CD4-positive, alpha-beta T cell treated with Interleukin-17A for 4 hours (primary cell): ENCODE measurements at regions not wholly inside any gene's neighbourhood (a gene's known extent, or its start where the extent isn't known, plus 50 kb on each side); places are given as distances from the start of the nearest gene placed in this dataset.
"Not testable (repeated sequence)": the region's sequence is repeated elsewhere in the genome, so short reads cannot be mapped to it uniquely, and the experiment has no call there.

Source experiments
- DNase-seq: peaks from one replicate; pipeline ENCODE4 v3.0.0-alpha.2; 2020; ENCODE audit warnings: mixed read lengths

DNA sequence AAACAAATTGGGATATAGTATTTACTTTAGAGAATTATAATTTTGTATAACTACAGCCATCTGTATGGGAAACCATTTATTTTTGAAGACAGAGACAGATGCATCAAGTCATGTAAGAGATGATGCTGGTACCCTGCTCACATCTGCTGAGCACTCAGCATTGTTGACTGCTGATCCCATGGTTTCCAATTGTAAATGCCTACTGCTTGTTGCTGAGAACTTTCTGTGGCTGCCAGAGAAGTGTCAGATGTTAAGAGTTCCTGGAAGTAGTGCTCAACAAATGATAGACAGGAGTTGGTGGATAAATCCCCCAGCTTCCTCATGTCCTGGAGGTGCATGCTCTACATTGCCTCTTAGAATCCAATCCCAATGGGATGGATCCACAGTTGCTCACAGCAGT, 167.1 kb downstream of the OXSM start:
- no peak for DNase-seq

DNA sequence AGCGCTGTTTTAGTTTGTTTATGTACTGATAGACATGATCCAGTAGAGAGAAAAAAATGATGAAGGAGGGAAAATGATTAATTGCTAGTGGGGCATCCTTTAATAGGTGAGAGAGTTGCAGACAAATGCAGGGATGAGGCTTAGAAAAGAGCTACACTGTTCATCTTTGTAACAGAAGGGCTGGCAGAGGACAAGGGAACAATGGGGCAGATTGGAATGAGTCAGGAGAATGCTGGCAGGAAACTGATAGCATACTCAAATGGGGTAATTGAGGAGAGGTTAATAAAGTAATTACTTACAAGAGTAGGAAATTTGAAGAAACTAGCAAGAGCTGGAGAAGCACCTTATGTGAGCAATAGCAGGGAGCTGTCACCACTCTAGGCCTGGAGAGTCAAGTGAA, 170.9 kb downstream of the OXSM start:
- no peak for DNase-seq

DNA sequence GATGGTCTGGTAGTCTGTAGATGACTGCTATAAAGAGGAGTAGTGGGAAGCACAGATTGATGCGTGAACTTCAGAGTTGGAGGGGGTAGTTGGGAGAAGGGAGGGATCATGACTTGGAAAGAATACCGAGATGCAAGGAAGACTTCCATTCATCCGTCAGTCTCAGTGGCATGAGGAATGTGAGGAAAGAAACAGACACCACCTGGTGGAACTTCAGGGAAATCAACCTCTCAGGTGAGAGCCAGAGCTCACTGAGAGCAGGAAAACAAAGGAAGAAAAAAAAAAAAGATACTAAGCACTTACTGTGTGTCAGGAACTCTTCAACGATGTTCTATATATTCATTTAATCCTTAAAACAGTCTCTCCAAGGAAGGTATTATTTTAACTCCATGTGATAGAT, 172.4 kb downstream of the OXSM start:
- no peak for DNase-seq

DNA sequence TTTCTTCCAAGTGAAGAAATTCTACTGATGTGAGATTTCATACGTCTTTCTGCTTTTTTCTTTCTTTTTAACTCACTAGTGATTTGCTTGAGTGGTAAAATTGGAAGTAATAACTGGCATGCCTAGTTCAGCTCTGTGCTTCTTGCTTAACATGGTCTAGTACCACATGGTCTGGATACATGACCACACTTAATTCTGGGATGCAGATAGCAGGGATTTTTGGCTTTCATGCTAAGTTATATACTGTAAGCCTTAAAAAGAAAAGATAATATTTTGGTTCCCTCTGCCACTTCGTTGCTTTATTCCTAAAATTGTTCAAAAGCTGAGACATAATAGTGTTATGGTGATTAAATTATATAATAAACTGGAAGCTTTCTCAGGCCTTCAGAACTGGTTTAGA, 174.3 kb downstream of the OXSM start:
- no peak for DNase-seq

DNA sequence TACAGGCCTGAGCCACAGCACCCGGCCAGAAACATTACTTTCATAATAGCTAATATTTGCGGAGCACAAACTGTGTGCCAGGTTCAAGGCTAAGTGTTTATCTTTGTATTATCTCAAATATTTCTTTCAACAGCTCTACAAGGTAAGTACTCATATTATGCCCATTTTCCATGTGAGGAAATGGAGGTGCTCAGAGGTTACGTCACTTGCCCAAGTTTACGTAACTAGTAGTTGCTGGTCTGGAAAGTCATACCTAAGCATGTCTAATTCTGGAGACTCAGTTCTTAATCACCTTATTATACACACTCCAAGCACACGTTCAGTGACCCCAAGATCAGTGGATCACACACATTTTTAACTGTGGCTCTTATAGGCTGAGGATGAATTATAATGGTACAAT, 177.5 kb downstream of the OXSM start:
- no peak for DNase-seq

DNA sequence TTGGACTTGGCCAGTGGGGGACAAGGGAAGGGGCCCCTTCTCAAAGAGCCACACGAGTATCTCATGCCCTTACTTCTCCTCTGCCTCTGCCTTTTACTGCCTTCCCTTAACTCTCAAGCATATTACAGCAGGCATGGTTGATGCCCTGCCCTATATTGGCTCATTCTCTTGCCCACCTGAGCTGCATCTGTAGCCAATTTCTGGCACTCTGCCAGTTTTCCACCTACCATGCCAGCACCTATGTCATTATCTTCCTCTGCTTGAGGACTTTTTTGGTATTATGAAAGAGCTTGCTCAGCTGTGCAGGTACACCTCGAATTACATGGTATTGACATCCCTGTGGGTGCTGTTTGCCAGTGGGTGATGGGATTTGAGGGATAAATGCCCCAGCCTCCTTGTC, 181.8 kb downstream of the OXSM start:
- no peak for DNase-seq

DNA sequence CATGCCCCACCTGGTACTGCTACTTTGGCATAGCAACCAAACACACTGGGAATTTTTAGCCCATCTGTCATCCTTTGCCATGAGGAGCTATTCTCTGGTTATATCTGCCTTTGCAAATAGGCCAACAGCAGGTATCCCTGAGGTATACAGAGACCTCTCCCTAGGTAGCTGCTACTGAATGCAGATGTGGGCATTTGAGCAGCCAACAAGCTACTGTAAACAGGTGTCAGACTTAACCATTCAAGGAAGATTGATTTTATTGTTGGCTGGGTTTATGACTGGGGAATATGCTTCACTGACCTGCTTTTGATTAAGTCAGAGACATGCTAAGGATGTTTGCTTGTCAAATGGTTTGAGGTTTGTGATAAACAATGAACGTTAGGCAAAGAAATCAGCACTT, 183.2 kb downstream of the OXSM start:
- no peak for DNase-seq

DNA sequence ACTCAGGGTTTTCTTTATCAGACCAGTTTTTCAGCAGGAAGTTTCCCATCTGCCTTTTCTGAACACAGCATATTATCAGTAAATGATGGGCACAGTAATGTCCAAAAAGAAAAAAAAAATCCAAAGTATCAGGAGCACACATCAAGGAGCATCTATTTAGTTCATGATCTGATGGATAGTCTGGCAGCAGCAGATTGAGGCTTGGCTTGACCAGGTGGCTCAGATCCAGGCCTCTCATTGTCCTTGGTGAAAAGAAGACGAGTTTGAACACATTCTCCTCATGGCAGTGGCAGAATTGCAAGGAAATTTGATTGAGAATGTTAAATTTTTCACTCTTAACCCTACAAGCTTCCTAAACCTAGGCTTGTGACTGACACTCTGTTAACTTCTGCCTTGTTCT, 192.9 kb downstream of the OXSM start:
- no peak for DNase-seq

DNA sequence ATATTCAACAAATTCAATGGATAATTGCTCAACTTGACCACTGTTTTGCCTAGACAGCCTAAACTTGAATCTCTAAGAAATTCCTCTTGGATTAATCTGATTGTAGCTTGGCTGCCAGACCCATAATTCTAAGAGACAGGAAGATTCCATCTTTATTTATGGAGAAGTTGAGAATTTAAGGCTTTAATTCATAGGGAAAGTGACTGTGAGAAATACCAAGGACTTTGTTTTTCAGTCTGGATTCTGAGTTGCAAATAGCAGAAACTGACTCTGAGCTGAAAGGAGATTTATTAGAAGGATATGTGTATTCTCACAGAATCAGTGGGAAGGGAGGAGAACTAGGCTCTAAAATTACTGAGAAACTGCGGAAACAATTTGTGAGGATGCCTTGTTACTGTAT, 195.7 kb downstream of the OXSM start:
- no peak for DNase-seq

DNA sequence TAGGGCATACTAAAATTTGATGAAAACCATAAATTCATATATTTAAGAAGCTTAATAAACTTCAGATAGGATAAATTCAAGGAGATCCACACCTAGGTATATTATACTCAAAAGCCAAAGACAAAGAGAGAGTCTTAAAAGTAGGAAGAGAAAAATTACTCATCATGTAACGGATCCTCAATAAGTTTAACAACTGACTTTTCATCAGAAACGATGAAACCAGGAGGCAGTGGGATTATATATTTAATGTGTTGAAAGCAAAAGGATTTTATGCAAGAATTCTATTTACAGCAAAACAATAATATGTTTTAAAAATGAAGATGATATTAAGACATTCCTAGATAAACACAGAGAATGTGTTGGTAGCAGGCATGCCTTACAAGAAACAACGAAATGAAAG, 202.7 kb downstream of the OXSM start:
- no peak for DNase-seq

DNA sequence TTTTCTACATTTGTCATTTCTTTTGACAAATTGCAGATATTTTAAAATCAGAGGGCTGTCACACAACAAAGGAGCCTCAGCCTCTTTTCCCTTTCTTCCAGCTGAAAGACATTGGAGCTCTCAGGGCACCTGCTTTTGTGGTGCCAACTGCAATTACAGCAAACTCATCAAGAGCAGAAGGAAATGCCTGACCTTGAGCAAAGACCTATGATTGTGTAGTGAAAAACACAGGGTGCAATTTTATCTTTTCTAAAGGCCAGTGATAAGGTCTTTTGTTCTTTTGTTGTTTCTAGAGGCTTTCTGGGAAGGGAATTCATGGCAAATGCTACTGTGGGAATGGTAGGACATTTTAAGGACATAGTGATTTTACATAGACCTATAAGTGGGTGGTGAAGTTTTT, 214.3 kb downstream of the OXSM start:
- DNase-seq: no peak

DNA sequence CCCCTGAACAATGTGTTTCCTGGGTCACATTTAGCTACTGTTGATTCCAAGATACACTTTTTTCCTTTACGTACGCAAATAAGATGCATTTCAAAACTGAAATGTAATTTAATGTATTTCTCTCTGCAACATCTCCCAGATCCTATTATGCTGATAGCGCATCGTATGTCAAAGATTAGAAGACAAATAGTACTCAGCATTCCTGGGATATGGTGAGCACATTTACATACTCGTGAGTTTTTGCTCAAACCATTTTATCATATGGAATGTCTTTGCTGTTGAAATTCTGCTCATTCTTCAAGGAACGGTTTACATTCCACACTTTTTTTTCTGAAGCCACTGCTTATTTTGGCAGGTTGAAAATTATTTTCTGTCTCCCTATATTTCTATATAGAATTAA, 221.4 kb downstream of the OXSM start:
- no peak for DNase-seq

DNA sequence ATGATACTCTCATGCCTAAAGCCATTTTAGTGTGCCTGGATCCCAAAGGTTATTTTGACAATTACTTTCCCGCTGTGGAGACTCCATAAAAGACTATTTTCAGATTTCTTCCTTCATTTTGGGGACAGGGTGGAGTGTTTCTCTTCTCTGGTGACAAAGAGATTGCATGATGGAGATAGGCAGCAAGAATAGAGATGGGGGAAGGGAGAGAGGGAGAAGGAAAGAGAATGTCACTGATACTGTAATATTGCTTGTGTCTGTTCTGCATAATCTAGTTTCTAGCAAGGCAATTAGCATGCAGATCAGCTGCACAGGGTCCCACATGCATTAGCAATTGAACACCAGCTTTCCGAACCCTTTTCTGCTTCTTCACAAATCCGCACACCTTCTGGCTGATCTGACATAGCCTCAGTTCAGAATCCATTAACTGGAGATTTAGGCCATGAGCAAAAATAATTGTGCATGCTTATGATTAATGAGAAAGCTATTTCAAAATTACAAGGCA, 222.4 kb downstream of the OXSM start:
- no peak for DNase-seq

DNA sequence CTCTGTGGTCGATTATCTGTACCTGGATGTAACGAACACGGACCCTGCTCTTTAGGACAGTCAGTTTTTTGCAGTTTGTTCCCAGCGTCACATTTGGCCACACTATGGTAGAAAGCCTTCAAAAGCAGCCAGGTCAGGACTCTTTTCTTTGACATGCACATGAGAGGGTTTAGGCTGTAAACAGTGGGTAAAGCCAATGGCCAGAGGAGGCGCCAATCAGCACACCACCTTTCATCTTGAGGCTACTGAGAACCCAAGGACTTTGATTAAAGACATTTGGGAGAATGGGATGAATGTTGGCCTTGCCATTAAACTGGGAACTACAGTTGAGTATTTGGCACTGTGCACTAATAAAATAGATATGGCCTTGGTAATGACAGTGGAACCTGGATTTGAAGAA, 225.9 kb downstream of the OXSM start:
- no peak for DNase-seq

DNA sequence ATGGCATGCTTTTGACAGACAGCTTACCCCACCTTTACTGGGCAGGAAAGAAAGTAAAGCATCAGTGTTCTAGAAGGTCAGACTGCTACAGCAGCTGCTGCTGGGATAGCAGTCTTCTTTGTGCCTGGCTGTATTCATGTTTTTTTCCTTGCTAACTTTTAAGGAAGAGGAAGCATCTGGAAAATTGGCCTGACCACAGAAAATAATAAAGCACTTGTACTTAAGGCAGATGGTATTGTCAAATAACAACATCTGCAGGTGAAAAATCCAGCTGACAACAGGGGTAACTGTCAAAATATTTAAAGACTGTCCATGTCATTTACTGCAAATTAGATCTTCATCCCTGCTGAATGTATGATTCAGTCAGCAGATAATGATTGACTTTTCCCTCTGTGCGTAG, 229.0 kb downstream of the OXSM start:
- no peak for DNase-seq

DNA sequence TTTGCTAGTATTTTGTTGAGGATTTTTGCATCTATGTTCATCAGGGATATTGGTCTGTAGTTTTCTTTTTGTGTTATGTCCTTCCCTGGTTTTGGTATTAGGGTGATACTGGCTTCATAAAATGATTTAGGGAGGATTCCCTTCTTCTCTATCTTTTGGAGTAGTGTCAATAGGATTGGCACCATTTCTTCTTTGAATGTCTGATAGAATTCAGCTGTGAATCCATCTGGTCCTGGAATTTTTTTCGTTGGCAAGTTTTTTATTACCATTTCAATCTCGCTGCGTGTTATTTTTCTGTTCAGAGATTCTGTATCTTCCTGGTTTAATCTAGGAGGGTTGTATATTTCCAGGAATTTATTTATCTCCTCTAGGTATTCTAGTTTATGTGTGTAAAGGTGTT, 234.3 kb downstream of the OXSM start:
- not testable (repeated sequence) for DNase-seq

DNA sequence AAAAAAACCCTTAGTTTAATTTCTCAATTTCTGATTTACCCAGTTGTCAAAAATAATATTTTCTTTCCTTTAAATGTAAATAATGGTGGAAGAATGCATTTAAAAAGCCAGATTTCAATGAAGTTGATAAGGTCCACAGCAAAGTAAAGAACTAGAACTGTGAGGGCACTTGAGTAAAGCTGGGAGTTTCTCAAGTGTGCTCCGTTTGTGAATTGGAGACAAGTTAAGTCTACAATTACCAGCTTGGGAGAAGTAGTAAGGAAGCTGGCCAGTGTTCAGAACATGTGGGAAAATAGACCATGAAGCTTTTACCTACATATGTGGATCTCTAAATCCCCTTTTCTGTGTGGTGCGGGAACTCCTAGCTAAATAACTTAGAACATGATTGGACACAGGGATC, 239.4 kb downstream of the OXSM start:
- DNase-seq: no peak

DNA sequence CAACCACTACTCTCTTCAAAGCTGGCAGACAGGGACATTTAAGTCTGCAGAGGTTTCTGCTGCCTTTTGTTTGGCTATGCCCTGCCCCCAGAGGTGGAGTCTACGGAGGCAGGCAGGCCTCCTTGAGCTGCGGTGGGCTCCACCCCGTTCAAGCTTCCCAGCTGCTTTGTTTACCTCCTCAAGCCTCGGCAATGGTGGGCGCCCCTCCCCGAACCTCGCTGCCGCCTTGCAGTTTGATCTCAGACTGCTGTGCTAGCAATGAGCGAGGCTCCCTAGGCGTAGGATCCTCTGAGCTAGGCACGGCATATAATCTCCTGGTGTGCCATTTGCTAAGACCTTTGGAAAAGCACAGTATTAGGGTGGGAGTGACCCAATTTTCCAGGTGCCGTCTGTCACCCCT, 252.2 kb downstream of the OXSM start:
- DNase-seq: not testable (repeated sequence)

DNA sequence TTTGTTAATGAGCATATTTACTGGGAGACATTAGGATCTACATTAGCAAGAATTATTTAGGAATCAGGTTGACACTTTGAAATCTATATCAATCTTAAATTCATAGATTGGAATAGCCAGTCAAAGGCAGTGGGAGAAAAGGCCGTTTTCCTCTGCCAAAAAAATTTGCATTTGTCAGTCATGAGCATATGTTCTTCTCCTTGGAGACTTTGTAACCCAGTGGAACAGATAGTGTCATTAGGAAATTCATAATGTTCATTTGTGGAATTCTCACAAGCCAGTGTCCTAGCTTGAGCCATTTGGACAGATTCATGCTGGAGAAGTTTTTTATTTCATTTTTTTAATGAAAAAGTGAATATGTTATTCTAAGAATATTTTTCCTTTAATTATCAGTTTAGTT, 260.1 kb downstream of the OXSM start:
- no peak for DNase-seq

DNA sequence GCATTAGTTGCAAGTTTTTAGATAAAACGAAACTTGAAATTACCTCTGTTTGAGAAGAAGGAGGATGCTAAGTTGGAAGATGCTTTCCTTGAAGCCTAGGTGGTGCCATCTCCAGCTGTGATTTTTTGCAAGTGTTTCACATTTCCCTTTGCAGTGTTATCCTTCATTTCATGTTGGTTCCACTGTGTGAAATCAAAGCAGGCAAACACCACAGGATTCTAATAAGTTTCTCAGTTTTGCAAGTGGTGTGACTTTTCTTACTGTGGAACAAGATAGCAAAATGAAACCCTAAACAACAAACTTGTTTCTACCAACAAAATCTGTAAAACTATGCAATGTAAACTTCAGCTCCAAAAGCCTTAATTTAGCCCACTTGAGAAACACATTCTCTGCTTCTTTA, 260.9 kb downstream of the OXSM start:
- DNase-seq: no peak

DNA sequence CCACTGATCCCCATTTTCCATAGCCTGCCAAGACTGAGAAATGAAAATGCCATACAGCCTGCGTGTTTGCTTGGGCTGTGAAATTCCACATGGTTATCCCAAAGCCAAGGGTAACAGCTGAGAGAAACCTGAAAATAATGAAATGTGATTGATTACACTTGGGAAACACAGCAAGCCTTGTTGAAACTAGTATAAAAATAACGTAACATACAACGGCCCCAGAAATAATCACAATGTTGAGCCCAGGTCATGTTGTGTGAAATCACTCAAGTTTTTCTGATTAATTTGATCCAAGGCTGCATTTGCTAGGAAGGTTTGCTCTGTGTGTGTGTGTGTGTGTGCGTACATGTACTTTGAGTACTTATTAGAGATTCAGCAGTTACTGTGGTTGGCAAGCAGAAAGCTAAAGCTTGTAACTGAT, 269.0 kb downstream of the OXSM start:
- DNase-seq: no peak

DNA sequence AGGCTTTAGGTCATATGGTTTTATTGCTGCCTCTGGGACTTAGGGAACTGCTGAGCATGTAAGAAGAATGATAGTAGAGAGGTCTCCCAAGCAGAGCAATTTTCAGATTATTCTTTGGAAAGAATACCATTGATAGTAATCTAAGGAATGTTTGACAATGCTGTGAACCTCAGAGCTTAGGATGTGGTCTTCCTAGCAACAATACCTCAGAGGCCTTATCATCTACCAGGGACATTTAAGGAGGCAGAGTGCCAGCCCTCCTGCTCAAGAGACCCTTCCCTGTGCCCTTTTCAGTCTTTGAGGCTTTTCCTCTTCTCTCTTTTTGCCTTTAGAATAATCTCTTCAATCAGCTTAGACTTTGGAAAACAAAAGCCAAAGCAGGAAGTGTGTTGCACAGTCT, 272.1 kb downstream of the OXSM start:
- no peak for DNase-seq

DNA sequence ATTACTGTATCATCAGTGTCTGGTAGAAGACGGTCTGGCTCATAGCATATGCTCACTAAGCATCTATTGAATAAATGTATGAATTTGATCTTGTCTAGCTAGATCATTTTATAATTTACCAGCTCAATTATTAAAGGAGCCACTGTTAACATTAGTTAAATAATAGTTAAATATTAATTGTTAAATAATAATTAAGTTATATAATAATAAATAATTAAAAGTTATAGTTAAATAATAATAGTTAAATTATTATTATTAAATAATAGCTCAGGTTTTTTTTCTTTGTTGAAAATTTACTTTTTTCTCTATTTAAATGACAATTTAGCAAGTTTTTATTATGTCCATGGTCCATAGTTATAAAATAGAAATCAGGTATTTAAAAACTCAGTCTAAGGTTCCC, 274.4 kb downstream of the OXSM start:
- no peak for DNase-seq

DNA sequence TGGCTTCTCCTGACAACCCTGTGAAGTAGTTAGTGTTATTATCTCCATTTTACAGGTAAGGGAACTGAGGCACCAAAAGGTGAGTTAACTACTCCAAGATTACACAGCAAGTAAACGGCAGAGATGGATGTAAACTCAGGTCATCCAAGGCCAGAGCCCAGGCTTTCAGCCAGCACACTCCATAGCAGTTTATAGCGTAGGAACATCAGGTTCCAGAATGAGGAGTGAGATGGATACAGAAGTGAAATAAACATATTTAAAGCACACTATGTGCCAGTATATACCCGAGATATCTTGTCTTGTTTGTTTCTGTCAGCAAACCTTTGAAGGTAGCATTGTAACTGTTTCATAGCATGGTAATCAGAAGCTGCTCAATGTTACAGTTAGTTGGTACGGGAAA, 279.0 kb downstream of the OXSM start:
- no peak for DNase-seq

DNA sequence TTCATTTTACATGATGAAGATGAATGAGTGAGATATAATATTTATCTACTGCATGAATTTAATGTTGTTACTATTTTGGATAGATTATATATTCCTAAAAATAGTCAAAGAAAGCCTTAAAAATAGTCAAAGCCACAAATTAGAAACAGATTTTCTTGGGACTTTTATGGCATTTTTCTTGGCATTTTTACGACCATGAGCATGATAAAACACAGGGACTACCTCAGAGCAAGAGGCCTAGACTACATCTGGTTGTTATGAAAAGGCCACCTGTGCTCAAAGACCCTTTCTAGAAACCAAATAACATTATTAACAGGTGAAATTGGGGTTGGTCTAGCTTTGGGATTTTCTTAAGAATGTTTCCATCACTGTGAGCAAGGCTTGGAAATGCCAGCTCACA, 281.0 kb downstream of the OXSM start:
- no peak for DNase-seq

DNA sequence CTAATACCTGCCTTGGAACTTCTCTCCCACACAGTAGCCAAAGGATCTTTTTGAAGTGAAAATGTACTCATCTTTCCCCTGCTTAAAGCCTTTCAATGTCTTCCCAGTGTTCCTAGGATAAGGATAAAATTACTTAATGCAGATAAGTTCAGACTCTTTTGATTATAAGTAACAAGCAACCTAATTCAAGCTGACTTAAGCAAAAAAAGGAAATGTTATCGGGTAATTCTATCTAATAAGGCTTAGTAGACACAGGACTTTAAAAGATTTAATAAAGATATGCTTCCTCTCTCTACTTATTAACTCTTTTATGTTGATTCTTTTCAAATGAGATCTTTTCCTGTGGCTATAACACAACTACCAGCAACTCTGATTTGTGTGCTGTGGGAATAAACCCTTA, 284.2 kb downstream of the OXSM start:
- DNase-seq: no peak
